ENCODE measurements at regions not wholly inside any gene's neighbourhood (a gene's known extent, or its start where the extent isn't known, plus 50 kb on each side); places are given as distances from the start of the nearest gene placed in this dataset.
A peak's percentile ranks its signal among the peaks of the same experiment; 100 is the strongest.

GRCh38 chr1:34671887-34672286 lies 83.0 kb upstream of the GJB5 start:
- DNase-seq: no peak

GRCh38 chr1:34681480-34682451 lies 73.1 kb upstream of the GJB5 start:
- peak; percentile 5 for DNase-seq

- DNase-seq: no peak
Observed at GRCh38 chr1:34682452-34683223, 72.2 kb upstream of the GJB5 start.

GRCh38 chr1:34683616-34684015 lies 71.2 kb upstream of the GJB5 start:
- no peak for DNase-seq

GRCh38 chr1:34684266-34684665 lies 70.6 kb upstream of the GJB5 start:
- DNase-seq: no peak

- no peak for DNase-seq
Observed at GRCh38 chr1:34685225-34685624, 69.6 kb upstream of the GJB5 start.

GRCh38 chr1:34686531-34686930 lies 68.3 kb upstream of the GJB5 start:
- no peak for DNase-seq

GRCh38 chr1:34688006-34688741 lies 66.7 kb upstream of the GJB5 start:
- no peak for DNase-seq

GRCh38 chr1:34690269-34690668 lies 64.6 kb upstream of the GJB5 start:
- DNase-seq: no peak

- DNase-seq: no peak
Observed at GRCh38 chr1:34693081-34693480, 61.8 kb upstream of the GJB5 start.

- DNase-seq: no peak
Observed at GRCh38 chr1:34694383-34694782, 60.5 kb upstream of the GJB5 start.

GRCh38 chr1:34695580-34695979 lies 59.3 kb upstream of the GJB5 start:
- DNase-seq: no peak

- DNase-seq: no peak
Observed at GRCh38 chr1:34696230-34696629, 58.6 kb upstream of the GJB5 start.

GRCh38 chr1:34696981-34697380 lies 57.9 kb upstream of the GJB5 start:
- DNase-seq: no peak

GRCh38 chr1:34697818-34698217 lies 57.0 kb upstream of the GJB5 start:
- DNase-seq: no peak

- DNase-seq: no peak
Observed at GRCh38 chr1:34701326-34702060, 53.4 kb upstream of the GJB5 start.

All from inflammatory macrophage treated with lipopolysaccharide for 4 hours (primary cell).